ENCODE measurements at regions not wholly inside any gene's neighbourhood (a gene's known extent, or its start where the extent isn't known, plus 50 kb on each side); places are given as distances from the start of the nearest gene placed in this dataset.

DNA sequence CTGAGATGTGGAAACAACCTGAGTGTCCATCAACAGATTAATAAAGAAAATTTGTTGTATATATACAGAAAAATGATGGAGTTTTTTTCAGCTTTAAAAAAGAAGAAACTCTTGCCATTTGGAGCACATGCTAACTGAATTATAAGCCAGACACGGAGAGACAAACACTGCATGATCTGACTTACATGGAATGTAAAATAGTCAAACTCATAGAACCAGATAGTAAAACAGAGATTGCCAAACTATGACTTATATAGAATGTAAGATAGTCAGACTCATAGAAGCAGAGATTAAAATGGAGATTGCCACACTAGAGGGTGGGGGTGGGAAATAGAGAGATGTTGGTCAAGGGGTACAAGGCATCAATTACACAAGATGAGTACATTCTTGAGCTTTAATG, 1786.6 kb downstream of the PLA2G4A start:
- TF ChIP-seq POLR2A (IDR thresholded peaks at IDR 0.05) (no peak), CTCF (IDR thresholded peaks at IDR 0.05) (no peak)

Data from esophagus squamous epithelium (tissue), 4 donors.